ENCODE measurements at regions not wholly inside any gene's neighbourhood (a gene's known extent, or its start where the extent isn't known, plus 50 kb on each side); places are given as distances from the start of the nearest gene placed in this dataset.

DNA sequence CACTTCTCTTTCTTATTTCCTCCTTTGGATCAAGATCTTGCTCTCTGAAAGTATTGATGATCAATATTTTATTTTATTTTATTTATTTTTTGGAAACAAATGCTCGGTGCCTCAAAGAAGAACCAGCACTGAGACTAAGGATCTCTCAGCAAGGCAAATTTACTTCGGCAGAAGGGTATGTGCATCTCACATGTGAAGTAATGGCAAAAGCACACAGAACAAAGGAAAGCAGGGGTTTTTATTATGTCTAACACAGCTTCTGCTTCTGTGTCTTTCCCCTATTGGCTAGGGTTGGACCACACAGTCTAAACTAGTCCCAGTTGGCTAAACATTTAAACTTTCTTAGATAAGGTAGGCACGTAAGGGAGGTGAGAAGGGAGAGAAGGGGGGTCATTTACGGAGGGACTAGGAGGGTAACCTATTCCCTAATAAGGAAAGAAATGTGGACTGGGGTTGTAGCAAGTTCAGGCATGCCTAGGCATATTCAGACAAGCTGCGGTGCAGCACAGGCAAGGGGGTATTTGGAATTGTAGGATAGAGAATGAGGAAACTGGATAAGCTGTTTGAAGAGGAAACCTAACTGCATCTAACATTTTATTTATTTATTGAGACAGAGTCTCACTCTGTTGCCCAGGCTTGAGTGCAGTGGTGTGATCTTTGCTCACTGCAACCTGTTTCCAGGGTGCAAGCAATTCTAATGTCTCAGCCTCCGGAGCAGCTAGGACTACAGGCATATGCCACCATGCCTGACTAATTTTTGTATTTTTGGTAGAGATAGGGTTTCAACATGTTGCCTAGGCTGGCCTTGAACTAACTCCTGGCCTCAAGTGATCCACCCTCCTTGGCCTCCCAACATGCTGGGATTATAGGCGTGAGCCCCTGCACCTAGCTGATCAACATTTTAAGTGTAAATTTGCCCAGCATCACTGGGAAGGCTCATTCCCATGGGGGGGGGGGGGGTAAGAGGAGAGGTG lies 90.0 kb upstream of the EIF5 start:
- in situ Hi-C loops (cut with MboI; ENCODE audit: low sequenced_read_pairs): no loop called here
- no TSS peak for BruUV-seq (replicated peaks)
- no peak overlapping the region for H3K27ac ChIP-seq (ENCODE audit: insufficient read depth, low read length)
- no peak overlapping the region for H2AFZ ChIP-seq (replicated peaks; ENCODE audit: low read length, poor library complexity)
- H3K9ac ChIP-seq (ENCODE audit: low read depth, low read length): no peak overlapping the region
- peak overlapping the region; percentile 30 for H2BK20ac ChIP-seq (ENCODE audit: low read depth, low read length)
- H2BK15ac ChIP-seq (ENCODE audit: low read depth, low read length): no peak overlapping the region
- 0 out of 2 replicates have a peak overlapping the region, but pooled peaks have one; percentile 21 for H3K56ac ChIP-seq (ENCODE audit: extremely low read depth, insufficient read depth, low read length)
- H3K18ac ChIP-seq (ENCODE audit: low read depth, low read length): no peak overlapping the region; the same call in 1 of the 2 replicates
- no peak for ATAC-seq (ENCODE audit: low read depth)
- H4K91ac ChIP-seq (ENCODE audit: insufficient read depth, low read depth, low read length): no peak overlapping the region
- 0 out of 2 replicates have a peak overlapping the region, but pooled peaks have one; percentile 12 for H3K23ac ChIP-seq (ENCODE audit: low read depth, low read length)
- H2AK9ac ChIP-seq (replicated peaks; ENCODE audit: low read depth, low read length, poor library complexity): no peak overlapping the region
- peaks cover 6% of the 10 kb centered on the region for H3K4me1 ChIP-seq (ENCODE audit: control insufficient read depth, insufficient read depth, low read length)
- no peak overlapping the region for H2AK5ac ChIP-seq (ENCODE audit: low read depth, low read length)
- no peaks in the 10 kb centered on the region for H3K79me1 ChIP-seq (ENCODE audit: low read depth in 1 of 2, low read length in 2 of 2)
- H4K20me1 ChIP-seq (ENCODE audit: insufficient read depth, low read length): no peaks in the 10 kb centered on the region
- dilution Hi-C loops (cut with HindIII; ENCODE audit: low sequenced_read_pairs, unreplicated experiment): no loop called here
- no peak overlapping the region for H4K8ac ChIP-seq (ENCODE audit: low read depth in 2 of 2, low read length in 2 of 2)
- TF ChIP-seq RCOR1 (IDR thresholded peaks at IDR 0.05; ENCODE audit: insufficient replicate concordance, low read length) (no peak), POLR2A (IDR thresholded peaks at IDR 0.05; ENCODE audit: low read depth, low read length) (no peak), MXI1 (IDR thresholded peaks at IDR 0.05; ENCODE audit: borderline replicate concordance, low read depth, low read length) (no peak), RFX5 (IDR thresholded peaks at IDR 0.05; ENCODE audit: low read depth, low read length) (no peak), CHD1 (IDR thresholded peaks at IDR 0.05; ENCODE audit: low read depth, low read length) (no peak), MAFK (IDR thresholded peaks at IDR 0.05; ENCODE audit: low read depth, low read length) (no peak), SMC3 (IDR thresholded peaks at IDR 0.05; ENCODE audit: low read depth, low read length) (no peak), NFE2L2 (IDR thresholded peaks at IDR 0.05; ENCODE audit: low read depth, low read length) (no peak), CEBPB (IDR thresholded peaks at IDR 0.05; ENCODE audit: low read depth, low read length) (no peak), MAZ (IDR thresholded peaks at IDR 0.05; ENCODE audit: borderline replicate concordance, low read depth, low read length) (no peak)
- TF ChIP-seq, protein P1, sequence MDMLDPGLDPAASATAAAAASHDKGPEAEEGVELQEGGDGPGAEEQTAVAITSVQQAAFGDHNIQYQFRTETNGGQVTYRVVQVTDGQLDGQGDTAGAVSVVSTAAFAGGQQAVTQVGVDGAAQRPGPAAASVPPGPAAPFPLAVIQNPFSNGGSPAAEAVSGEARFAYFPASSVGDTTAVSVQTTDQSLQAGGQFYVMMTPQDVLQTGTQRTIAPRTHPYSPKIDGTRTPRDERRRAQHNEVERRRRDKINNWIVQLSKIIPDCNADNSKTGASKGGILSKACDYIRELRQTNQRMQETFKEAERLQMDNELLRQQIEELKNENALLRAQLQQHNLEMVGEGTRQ (IDR thresholded peaks at IDR 0.05; ENCODE audit: low read depth, low read length): no peak
- TF ChIP-seq, protein P2, sequence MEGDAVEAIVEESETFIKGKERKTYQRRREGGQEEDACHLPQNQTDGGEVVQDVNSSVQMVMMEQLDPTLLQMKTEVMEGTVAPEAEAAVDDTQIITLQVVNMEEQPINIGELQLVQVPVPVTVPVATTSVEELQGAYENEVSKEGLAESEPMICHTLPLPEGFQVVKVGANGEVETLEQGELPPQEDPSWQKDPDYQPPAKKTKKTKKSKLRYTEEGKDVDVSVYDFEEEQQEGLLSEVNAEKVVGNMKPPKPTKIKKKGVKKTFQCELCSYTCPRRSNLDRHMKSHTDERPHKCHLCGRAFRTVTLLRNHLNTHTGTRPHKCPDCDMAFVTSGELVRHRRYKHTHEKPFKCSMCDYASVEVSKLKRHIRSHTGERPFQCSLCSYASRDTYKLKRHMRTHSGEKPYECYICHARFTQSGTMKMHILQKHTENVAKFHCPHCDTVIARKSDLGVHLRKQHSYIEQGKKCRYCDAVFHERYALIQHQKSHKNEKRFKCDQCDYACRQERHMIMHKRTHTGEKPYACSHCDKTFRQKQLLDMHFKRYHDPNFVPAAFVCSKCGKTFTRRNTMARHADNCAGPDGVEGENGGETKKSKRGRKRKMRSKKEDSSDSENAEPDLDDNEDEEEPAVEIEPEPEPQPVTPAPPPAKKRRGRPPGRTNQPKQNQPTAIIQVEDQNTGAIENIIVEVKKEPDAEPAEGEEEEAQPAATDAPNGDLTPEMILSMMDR (conservative IDR thresholded peaks at IDR 0.05; ENCODE audit: low read depth, low read length): no peak
- no peak overlapping the region for H3K4me2 ChIP-seq (ENCODE audit: low read depth, low read length)
- no peak overlapping the region for H3K4me3 ChIP-seq (ENCODE audit: insufficient read depth, low read depth, low read length)
- H3K27me3 ChIP-seq (ENCODE audit: control insufficient read depth, insufficient read depth, low read length): peaks cover 8% of the 10 kb centered on the region
- no peak overlapping the region; the same call in 1 of the 2 replicates for H3K14ac ChIP-seq (replicated peaks; ENCODE audit: low read depth, low read length)
- intact Hi-C loops (cut with micrococcal nuclease): no loop called here
- DNase-seq: no peak
- H3K9me3 ChIP-seq (ENCODE audit: control insufficient read depth, insufficient read depth, low read length): peaks cover 9% of the 10 kb centered on the region
- H3K9me1 ChIP-seq (ENCODE audit: insufficient read depth, low read length): no peaks in the 10 kb centered on the region
- no peak overlapping the region for H2BK5ac ChIP-seq (ENCODE audit: low read depth, low read length, poor library complexity, severe bottlenecking)
- peak overlapping the region; percentile 37; the same call in 1 of the 2 replicates for H2BK120ac ChIP-seq (ENCODE audit: low read depth, low read length)
- no CpG with 5 or more reads among the region's 7 CpGs for WGBS, 2 experiments (ENCODE audit: extremely low coverage in 2 of 2, insufficient read length in 1 of 2)
- ChIA-PET POLR2A (ENCODE audit: unreplicated experiment) (no interaction called here), CTCF (no interaction called here)
- H3K4ac ChIP-seq (ENCODE audit: low read depth, low read length): 0 out of 2 replicates have a peak overlapping the region, but pooled peaks have one; percentile 30
- no peak overlapping the region for H4K5ac ChIP-seq (ENCODE audit: low read depth, low read length)
- H3K36me3 ChIP-seq (ENCODE audit: control insufficient read depth, insufficient read depth, low read length): no peaks in the 10 kb centered on the region
